ENCODE measurements at regions not wholly inside any gene's neighbourhood (a gene's known extent, or its start where the extent isn't known, plus 50 kb on each side); places are given as distances from the start of the nearest gene placed in this dataset.

GRCh38 chr5:120405923-120406322 is 58.2 kb upstream of the PRR16 start:
- H3K18ac ChIP-seq (ENCODE audit: low read depth, low read length) = peak overlapping the region; percentile 87; the same call in 1 of the 2 replicates
- H4K8ac ChIP-seq (ENCODE audit: low read depth in 2 of 2, low read length in 2 of 2) = peak overlapping the region in 1 of 2 experiments; percentile 72; a peak in 1 of 4 replicates
- H2BK120ac ChIP-seq (ENCODE audit: low read depth, low read length) = peak overlapping the region; percentile 85; the same call in 1 of the 2 replicates
- in situ Hi-C loops (cut with MboI; ENCODE audit: low sequenced_read_pairs) = no loop called here
- H3K23ac ChIP-seq (ENCODE audit: low read depth, low read length) = no peak overlapping the region; the same call in 1 of the 2 replicates
- H3K4me1 ChIP-seq (ENCODE audit: control insufficient read depth, insufficient read depth, low read length) = peaks cover 3% of the 10 kb centered on the region; the same call in 1 of the 2 replicates
- H2AK9ac ChIP-seq (replicated peaks; ENCODE audit: low read depth, low read length, poor library complexity) = no peak overlapping the region
- no peak overlapping the region for H4K91ac ChIP-seq (ENCODE audit: insufficient read depth, low read depth, low read length)
- ATAC-seq (ENCODE audit: low read depth) (peak; percentile 76), DNase-seq (peak; percentile 88)
- peak overlapping the region; percentile 89; the same call in 1 of the 2 replicates for H2BK20ac ChIP-seq (ENCODE audit: low read depth, low read length)
- no peak overlapping the region; the same call in 1 of the 2 replicates for H3K4me2 ChIP-seq (ENCODE audit: low read depth, low read length)
- H3K9ac ChIP-seq (ENCODE audit: low read depth, low read length) = no peak overlapping the region
- peak overlapping the region; percentile 8; the same call in 1 of the 2 replicates for H3K56ac ChIP-seq (ENCODE audit: extremely low read depth, insufficient read depth, low read length)
- no peaks in the 10 kb centered on the region for H4K20me1 ChIP-seq (ENCODE audit: insufficient read depth, low read length)
- POLR2A ChIA-PET (ENCODE audit: unreplicated experiment) = no interaction called here
- intact Hi-C loops (cut with micrococcal nuclease) = no loop called here
- peak overlapping the region; percentile 83 for H3K14ac ChIP-seq (replicated peaks; ENCODE audit: low read depth, low read length)
- no peaks in the 10 kb centered on the region; the same call in 1 of the 2 replicates for H3K9me1 ChIP-seq (ENCODE audit: insufficient read depth, low read length)
- CTCF ChIA-PET = no interaction called here
- dilution Hi-C loops (cut with HindIII; ENCODE audit: low sequenced_read_pairs, unreplicated experiment) = no loop called here
- H4K5ac ChIP-seq (ENCODE audit: low read depth, low read length) = peak overlapping the region; percentile 82; the same call in 1 of the 2 replicates
- H2AK5ac ChIP-seq (ENCODE audit: low read depth, low read length) = peak overlapping the region; percentile 25; the same call in 1 of the 2 replicates
- TF ChIP-seq CTCF (conservative IDR thresholded peaks at IDR 0.05; ENCODE audit: low read depth, low read length) (no peak), CHD1 (IDR thresholded peaks at IDR 0.05; ENCODE audit: low read depth, low read length) (no peak), FOS (IDR thresholded peaks at IDR 0.05; ENCODE audit: low read depth, low read length) (peak; percentile 43; the same call in 1 of the 2 replicates), BHLHE40 (IDR thresholded peaks at IDR 0.05; ENCODE audit: low read depth, low read length) (no peak), MXI1 (IDR thresholded peaks at IDR 0.05; ENCODE audit: borderline replicate concordance, low read depth, low read length) (no peak)
- H3K4ac ChIP-seq (ENCODE audit: low read depth, low read length) = peak overlapping the region; percentile 79; the same call in 1 of the 2 replicates
- no TSS peak for BruUV-seq (replicated peaks)
- no peaks in the 10 kb centered on the region for H3K27me3 ChIP-seq (ENCODE audit: control insufficient read depth, insufficient read depth, low read length)
- H3K27ac ChIP-seq (ENCODE audit: insufficient read depth, low read length) = peak overlapping the region; percentile 13; the same call in 1 of the 2 replicates
- H2BK15ac ChIP-seq (ENCODE audit: low read depth, low read length) = peak overlapping the region; percentile 59; the same call in 1 of the 3 replicates
- H3K4me3 ChIP-seq (ENCODE audit: insufficient read depth, low read depth, low read length) = no peak overlapping the region
- no peak overlapping the region for H2AFZ ChIP-seq (replicated peaks; ENCODE audit: low read length, poor library complexity)
- H3K9me3 ChIP-seq (ENCODE audit: control insufficient read depth, insufficient read depth, low read length) = no peaks in the 10 kb centered on the region
- H3K79me1 ChIP-seq (ENCODE audit: low read depth in 1 of 2, low read length in 2 of 2) = no peaks in the 10 kb centered on the region
- peak overlapping the region; percentile 85 for H2BK5ac ChIP-seq (ENCODE audit: low read depth, low read length, poor library complexity, severe bottlenecking)
- H3K36me3 ChIP-seq (ENCODE audit: control insufficient read depth, insufficient read depth, low read length) = no peaks in the 10 kb centered on the region
